ENCODE measurements at regions not wholly inside any gene's neighbourhood (a gene's known extent, or its start where the extent isn't known, plus 50 kb on each side); places are given as distances from the start of the nearest gene placed in this dataset.

- TF ChIP-seq, protein P1, sequence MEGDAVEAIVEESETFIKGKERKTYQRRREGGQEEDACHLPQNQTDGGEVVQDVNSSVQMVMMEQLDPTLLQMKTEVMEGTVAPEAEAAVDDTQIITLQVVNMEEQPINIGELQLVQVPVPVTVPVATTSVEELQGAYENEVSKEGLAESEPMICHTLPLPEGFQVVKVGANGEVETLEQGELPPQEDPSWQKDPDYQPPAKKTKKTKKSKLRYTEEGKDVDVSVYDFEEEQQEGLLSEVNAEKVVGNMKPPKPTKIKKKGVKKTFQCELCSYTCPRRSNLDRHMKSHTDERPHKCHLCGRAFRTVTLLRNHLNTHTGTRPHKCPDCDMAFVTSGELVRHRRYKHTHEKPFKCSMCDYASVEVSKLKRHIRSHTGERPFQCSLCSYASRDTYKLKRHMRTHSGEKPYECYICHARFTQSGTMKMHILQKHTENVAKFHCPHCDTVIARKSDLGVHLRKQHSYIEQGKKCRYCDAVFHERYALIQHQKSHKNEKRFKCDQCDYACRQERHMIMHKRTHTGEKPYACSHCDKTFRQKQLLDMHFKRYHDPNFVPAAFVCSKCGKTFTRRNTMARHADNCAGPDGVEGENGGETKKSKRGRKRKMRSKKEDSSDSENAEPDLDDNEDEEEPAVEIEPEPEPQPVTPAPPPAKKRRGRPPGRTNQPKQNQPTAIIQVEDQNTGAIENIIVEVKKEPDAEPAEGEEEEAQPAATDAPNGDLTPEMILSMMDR (conservative IDR thresholded peaks at IDR 0.05; ENCODE audit: low read depth, low read length): peak; percentile 75
- TF ChIP-seq EZH2 (IDR thresholded peaks at IDR 0.05; ENCODE audit: low read length, unreplicated experiment): no peak
These were observed 314.3 kb upstream of the OR4E1 start for GRCh38 chr14:21987937-21988336.
